Keratinocyte (primary cell): ENCODE measurements at regions not wholly inside any gene's neighbourhood (a gene's known extent, or its start where the extent isn't known, plus 50 kb on each side); places are given as distances from the start of the nearest gene placed in this dataset.

Experiments used
- DNase-seq: peaks from one replicate; pipeline ENCODE4 v3.0.0-alpha.2; 2011; ENCODE audit warnings: low read depth, missing footprints, low spot score
- FAIRE-seq: peaks from 2 replicates; lab custom pipeline; 2011; peaks lifted over from hg19 to GRCh38; lab: Jason Lieb, UNC
- H2AFZ ChIP-seq: 2 replicates; pipeline ENCODE4 v1.6.0; 2012; ENCODE audit warnings: low read length, control low read depth, inconsistent platforms; ENCODE audit not compliant: control insufficient read depth
- H3K27ac ChIP-seq: 2 replicates; pipeline ENCODE4 v1.5.1; 2011; ENCODE audit warnings: low read length; ENCODE audit not compliant: control insufficient read depth, insufficient read depth
- H3K27me3 ChIP-seq: 3 replicates; pipeline ENCODE4 v1.6.0; 2011; ENCODE audit warnings: low read length; ENCODE audit not compliant: control insufficient read depth, insufficient read depth; ENCODE audit errors: extremely low read depth
- H3K36me3 ChIP-seq, 2 experiments: 2 replicates in 1 of 2; 3 replicates in 1 of 2; pipeline ENCODE4 v1.5.1; 2011; ENCODE audit warnings: low read length in 2 of 2, mild to moderate bottlenecking in 1 of 2; ENCODE audit not compliant: control insufficient read depth in 2 of 2, insufficient read depth in 2 of 2; ENCODE audit errors: extremely low read depth in 1 of 2
- H3K4me1 ChIP-seq: 3 replicates; pipeline ENCODE4 v1.5.1; 2011; ENCODE audit warnings: low read length; ENCODE audit not compliant: control insufficient read depth, insufficient read depth; ENCODE audit errors: extremely low read depth
- H3K4me2 ChIP-seq: 3 replicates; pipeline ENCODE4 v1.6.0; 2011; ENCODE audit warnings: low read depth, low read length; ENCODE audit not compliant: control insufficient read depth, insufficient read depth; ENCODE audit errors: extremely low read depth
- H3K4me3 ChIP-seq, 3 experiments: fragments of 200-600 bp in 1 of 3; sonication (generic) in 1 of 3; 2 replicates in 2 of 3; 3 replicates in 1 of 3; pipeline ENCODE4 v1.5.1; 2011 to 2016; ENCODE audit warnings: low read length in 3 of 3, mild to moderate bottlenecking in 3 of 3, control low read depth in 2 of 3, inconsistent platforms in 1 of 3, low read depth in 1 of 3, mixed read lengths in 1 of 3, mixed run types in 1 of 3, moderate library complexity in 1 of 3; ENCODE audit not compliant: control insufficient read depth in 2 of 3, insufficient read depth in 2 of 3; ENCODE audit errors: extremely low read depth in 1 of 3
- H3K79me2 ChIP-seq: 2 replicates; pipeline ENCODE4 v1.6.0; 2012; ENCODE audit warnings: low read length; ENCODE audit not compliant: control insufficient read depth, insufficient read depth
- H3K9ac ChIP-seq: 3 replicates; pipeline ENCODE4 v1.6.0; 2011; ENCODE audit warnings: low read length; ENCODE audit not compliant: control insufficient read depth, insufficient read depth; ENCODE audit errors: extremely low read depth
- H3K9me1 ChIP-seq: 3 replicates; pipeline ENCODE4 v1.6.0; 2011; ENCODE audit warnings: low read length; ENCODE audit not compliant: control insufficient read depth, insufficient read depth; ENCODE audit errors: extremely low read depth
- H3K9me3 ChIP-seq: 2 replicates; pipeline ENCODE4 v1.5.1; 2012; ENCODE audit warnings: low read depth, low read length; ENCODE audit not compliant: control insufficient read depth
- H4K20me1 ChIP-seq: 3 replicates; pipeline ENCODE4 v1.6.0; 2011; ENCODE audit warnings: low read length; ENCODE audit not compliant: control insufficient read depth, insufficient read depth; ENCODE audit errors: extremely low read depth
- CTCF ChIP-seq, 3 experiments: IDR thresholded peaks in 1 of 3; conservative IDR thresholded peaks in 1 of 3; optimal IDR thresholded peaks in 1 of 3; 2 replicates in 2 of 3; 3 replicates in 1 of 3; pipeline versions ENCODE3 to v1.5.1; 2011; ENCODE audit warnings: low read length in 3 of 3, mild to moderate bottlenecking in 3 of 3, moderate library complexity in 2 of 3, control low read depth in 1 of 3, inconsistent platforms in 1 of 3; ENCODE audit not compliant: insufficient read depth in 2 of 3; ENCODE audit errors: extremely low read depth in 1 of 3
- EZH2 ChIP-seq: IDR thresholded peaks from one replicate; pipeline ENCODE4 v1.6.1; 2012; ENCODE audit warnings: inconsistent platforms, mild to moderate bottlenecking, low read length, moderate library complexity
- dilution Hi-C: fragments of 300-500 bp; cut with MboI; formaldehyde crosslinking; loops from one replicate; pipeline ENCODE4 v1.7.0; 2020; ENCODE audit warnings: low sequenced_read_pairs; ENCODE audit not compliant: extremely low pct_ligation_motif_present

DNA sequence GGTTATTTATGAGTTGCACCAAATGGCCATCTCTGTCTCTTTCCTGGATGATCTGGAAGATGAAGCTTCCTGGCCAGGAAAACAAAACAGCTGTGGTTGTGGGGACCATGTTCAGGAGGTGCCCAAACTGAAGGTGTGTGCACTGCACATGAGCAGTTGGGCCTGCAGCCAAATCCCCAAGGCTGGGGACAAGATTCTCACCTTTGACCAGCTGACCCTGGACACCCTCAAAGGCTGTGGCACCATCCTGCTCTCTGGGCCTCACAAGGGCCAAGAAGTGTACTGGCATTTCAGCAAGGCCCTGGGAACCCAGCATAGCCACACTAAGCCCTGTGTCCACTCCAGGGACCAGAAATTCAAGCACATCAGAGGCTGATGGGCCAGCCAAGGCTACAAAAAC is 84.2 kb downstream of the KCNRG start:
- no peak for FAIRE-seq

GRCh38 chr13:50101590-50101989 is 86.3 kb downstream of the KCNRG start:
- no peaks in the 10 kb centered on the region for H3K27me3 ChIP-seq
- no peak overlapping the region for H3K4me2 ChIP-seq
- dilution Hi-C loops = no loop called here
- H3K36me3 ChIP-seq = peaks cover 1 to 4% of the 10 kb centered on the region in 2 experiments
- H3K9me3 ChIP-seq = peaks cover 4% of the 10 kb centered on the region
- no peaks in the 10 kb centered on the region for H4K20me1 ChIP-seq
- TF ChIP-seq CTCF (optimal IDR thresholded peaks at IDR 0.05 in 1 of 3, IDR thresholded peaks at IDR 0.05 in 1 of 3, conservative IDR thresholded peaks at IDR 0.05 in 1 of 3; ENCODE audit: extremely low read depth in 1 of 3, insufficient read depth in 2 of 3, low read length in 3 of 3) (no peak), EZH2 (no peak)
- no peaks in the 10 kb centered on the region for H3K9me1 ChIP-seq
- no peaks in the 10 kb centered on the region for H3K79me2 ChIP-seq
- DNase-seq (no peak), FAIRE-seq (no peak)
- no peak overlapping the region for H3K9ac ChIP-seq
- H3K4me1 ChIP-seq = peaks cover 10% of the 10 kb centered on the region
- H3K4me3 ChIP-seq = no peak overlapping the region
- no peak overlapping the region for H3K27ac ChIP-seq
- no peak overlapping the region for H2AFZ ChIP-seq

More for the DNA sequence above, 84.2 kb downstream of the KCNRG start:
- H3K4me3 ChIP-seq = no peak overlapping the region
- no peaks in the 10 kb centered on the region for H4K20me1 ChIP-seq
- no peak for DNase-seq
- TF ChIP-seq CTCF (optimal IDR thresholded peaks at IDR 0.05 in 1 of 3, IDR thresholded peaks at IDR 0.05 in 1 of 3, conservative IDR thresholded peaks at IDR 0.05 in 1 of 3; ENCODE audit: extremely low read depth in 1 of 3, insufficient read depth in 2 of 3, low read length in 3 of 3) (no peak), EZH2 (no peak)
- no peaks in the 10 kb centered on the region for H3K27me3 ChIP-seq
- dilution Hi-C loops = no loop called here
- no peak overlapping the region for H3K4me2 ChIP-seq
- peaks cover 1 to 4% of the 10 kb centered on the region in 2 experiments for H3K36me3 ChIP-seq
- H3K9me1 ChIP-seq = no peaks in the 10 kb centered on the region
- H2AFZ ChIP-seq = no peak overlapping the region
- H3K4me1 ChIP-seq = peaks cover 5% of the 10 kb centered on the region
- no peak overlapping the region for H3K9ac ChIP-seq
- H3K27ac ChIP-seq = no peak overlapping the region
- no peaks in the 10 kb centered on the region for H3K79me2 ChIP-seq
- peaks cover 4% of the 10 kb centered on the region for H3K9me3 ChIP-seq
